ENCODE measurements at regions not wholly inside any gene's neighbourhood (a gene's known extent, or its start where the extent isn't known, plus 50 kb on each side); places are given as distances from the start of the nearest gene placed in this dataset.

DNA sequence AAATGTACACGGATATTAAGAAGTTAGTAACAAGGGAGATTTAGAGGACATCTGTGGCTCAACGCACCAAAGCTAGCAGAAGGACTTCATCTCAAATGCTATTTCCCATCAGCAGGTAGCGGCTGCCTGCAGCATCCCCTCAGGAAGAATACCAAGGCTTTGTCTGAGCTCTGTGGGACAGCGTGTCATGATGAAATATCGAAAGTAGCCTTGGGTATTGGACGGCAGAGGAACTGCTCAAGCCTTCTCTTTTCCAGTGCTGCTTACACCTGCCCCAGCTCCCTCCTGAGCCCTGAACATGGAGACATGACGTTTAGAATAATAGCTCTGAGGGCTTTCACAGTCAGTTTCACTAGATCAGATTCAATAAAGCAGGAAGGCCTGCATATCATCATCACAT, 241.6 kb downstream of the SUCLG1 start:
- in situ Hi-C loops (cut with MboI), result no loop called here

More for the DNA sequence above, 241.6 kb downstream of the SUCLG1 start:
- ChIA-PET CTCF (interaction anchor here (1.3 kb wide), 1 partner anchor 195 kb away, joined by 3 read pairs; no protein-coding TSS in a partner anchor), POLR2A (no interaction called here), RAD21 (ENCODE audit: unreplicated experiment) (no interaction called here), SMC1A (ENCODE audit: uncharacterized antibody, unreplicated experiment) (interaction anchor here (0.7 kb wide), 1 partner anchor 134 kb away, joined by 3 read pairs; no protein-coding TSS in a partner anchor)
- Histone ChIP-seq H3K9me3 (replicated peaks; ENCODE audit: control insufficient read depth, insufficient read depth, low read length) (no peaks in the 10 kb centered on the region), H3K4me2 (ENCODE audit: control insufficient read depth, insufficient read depth) (no peak overlapping the region), H4K20me1 (ENCODE audit: control insufficient read depth, insufficient read depth) (no peaks in the 10 kb centered on the region), H2AFZ (ENCODE audit: control insufficient read depth, low read depth, low read length) (no peak overlapping the region), H3K79me2 (ENCODE audit: control insufficient read depth, insufficient read depth, low read length) (no peaks in the 10 kb centered on the region), H3K36me3 (ENCODE audit: control insufficient read depth in 2 of 2, insufficient read depth in 2 of 2, low read length in 1 of 2) (no peaks in the 10 kb centered on the region), H3K9ac (ENCODE audit: control insufficient read depth, insufficient read depth, low read length) (no peak overlapping the region), H3K4me1 (ENCODE audit: control insufficient read depth, insufficient read depth, low read length) (no peaks in the 10 kb centered on the region), H3K27ac (ENCODE audit: control insufficient read depth, insufficient read depth) (no peak overlapping the region), H3K27me3 (replicated peaks in 1 of 2; ENCODE audit: control insufficient read depth in 2 of 2, insufficient read depth in 2 of 2, low read length in 1 of 2) (no peaks in the 10 kb centered on the region), H3K4me3 (no peak overlapping the region)
- intact Hi-C loops (cut with micrococcal nuclease; ENCODE audit: unreplicated experiment), result no loop called here
- DNase-seq (ENCODE audit: low read depth, low spot score) (no peak), ATAC-seq (no peak), FAIRE-seq (no peak)
- TF ChIP-seq PRDM15 (CRISPR knock-in tag; IDR thresholded peaks at IDR 0.05) (no peak), ZNF24 (IDR thresholded peaks at IDR 0.05) (no peak), ZNF622 (IDR thresholded peaks at IDR 0.05) (no peak), ATF7 (IDR thresholded peaks at IDR 0.05; ENCODE audit: low read depth) (no peak), CHD2 (IDR thresholded peaks at IDR 0.05; ENCODE audit: borderline replicate concordance, low read depth, low read length) (no peak)
- TF ChIP-seq, protein P1, sequence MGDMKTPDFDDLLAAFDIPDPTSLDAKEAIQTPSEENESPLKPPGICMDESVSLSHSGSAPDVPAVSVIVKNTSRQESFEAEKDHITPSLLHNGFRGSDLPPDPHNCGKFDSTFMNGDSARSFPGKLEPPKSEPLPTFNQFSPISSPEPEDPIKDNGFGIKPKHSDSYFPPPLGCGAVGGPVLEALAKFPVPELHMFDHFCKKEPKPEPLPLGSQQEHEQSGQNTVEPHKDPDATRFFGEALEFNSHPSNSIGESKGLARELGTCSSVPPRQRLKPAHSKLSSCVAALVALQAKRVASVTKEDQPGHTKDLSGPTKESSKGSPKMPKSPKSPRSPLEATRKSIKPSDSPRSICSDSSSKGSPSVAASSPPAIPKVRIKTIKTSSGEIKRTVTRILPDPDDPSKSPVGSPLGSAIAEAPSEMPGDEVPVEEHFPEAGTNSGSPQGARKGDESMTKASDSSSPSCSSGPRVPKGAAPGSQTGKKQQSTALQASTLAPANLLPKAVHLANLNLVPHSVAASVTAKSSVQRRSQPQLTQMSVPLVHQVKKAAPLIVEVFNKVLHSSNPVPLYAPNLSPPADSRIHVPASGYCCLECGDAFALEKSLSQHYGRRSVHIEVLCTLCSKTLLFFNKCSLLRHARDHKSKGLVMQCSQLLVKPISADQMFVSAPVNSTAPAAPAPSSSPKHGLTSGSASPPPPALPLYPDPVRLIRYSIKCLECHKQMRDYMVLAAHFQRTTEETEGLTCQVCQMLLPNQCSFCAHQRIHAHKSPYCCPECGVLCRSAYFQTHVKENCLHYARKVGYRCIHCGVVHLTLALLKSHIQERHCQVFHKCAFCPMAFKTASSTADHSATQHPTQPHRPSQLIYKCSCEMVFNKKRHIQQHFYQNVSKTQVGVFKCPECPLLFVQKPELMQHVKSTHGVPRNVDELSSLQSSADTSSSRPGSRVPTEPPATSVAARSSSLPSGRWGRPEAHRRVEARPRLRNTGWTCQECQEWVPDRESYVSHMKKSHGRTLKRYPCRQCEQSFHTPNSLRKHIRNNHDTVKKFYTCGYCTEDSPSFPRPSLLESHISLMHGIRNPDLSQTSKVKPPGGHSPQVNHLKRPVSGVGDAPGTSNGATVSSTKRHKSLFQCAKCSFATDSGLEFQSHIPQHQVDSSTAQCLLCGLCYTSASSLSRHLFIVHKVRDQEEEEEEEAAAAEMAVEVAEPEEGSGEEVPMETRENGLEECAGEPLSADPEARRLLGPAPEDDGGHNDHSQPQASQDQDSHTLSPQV (IDR thresholded peaks at IDR 0.05), result no peak
- WGBS (ENCODE audit: insufficient coverage, insufficient replicate concordance, low lambda C conversion rate, missing lambda C conversion rate), result 37% methylated on average over 7 of the region's 7 CpGs
- no TSS peak for BruUV-seq (replicated peaks)
